ENCODE measurements at regions not wholly inside any gene's neighbourhood (a gene's known extent, or its start where the extent isn't known, plus 50 kb on each side); places are given as distances from the start of the nearest gene placed in this dataset.

- intact Hi-C loops (cut with micrococcal nuclease) = no loop called here
- no peak for TF ChIP-seq CTCF (IDR thresholded peaks at IDR 0.05; ENCODE audit: unreplicated experiment)
- Mint-ChIP-seq H3K4me3 (ENCODE audit: unreplicated experiment) (no peak overlapping the region), H3K27me3 (ENCODE audit: insufficient read depth, unreplicated experiment) (no peaks in the 10 kb centered on the region), H3K36me3 (ENCODE audit: insufficient read depth, unreplicated experiment) (no peaks in the 10 kb centered on the region), H3K4me1 (ENCODE audit: insufficient read depth, unreplicated experiment) (no peaks in the 10 kb centered on the region), H3K27ac (ENCODE audit: low read depth, unreplicated experiment) (no peak overlapping the region), H3K9me3 (ENCODE audit: unreplicated experiment) (no peaks in the 10 kb centered on the region)
- DNase-seq (ENCODE audit: unreplicated experiment) = no peak
- ChIA-PET CTCF (no interaction called here), POLR2A (interaction anchor here (0.8 kb wide), 1 partner anchor 13 kb away, joined by 3 read pairs; no protein-coding TSS in a partner anchor)
- no TSS peak for BruUV-seq (replicated peaks)
Observed at GRCh38 chr14:36465178-36465577, 54.9 kb downstream of the NKX2-1 start.

- Mint-ChIP-seq H3K4me1 (ENCODE audit: insufficient read depth, unreplicated experiment) (no peaks in the 10 kb centered on the region), H3K27me3 (ENCODE audit: insufficient read depth, unreplicated experiment) (no peaks in the 10 kb centered on the region), H3K36me3 (ENCODE audit: insufficient read depth, unreplicated experiment) (no peaks in the 10 kb centered on the region), H3K27ac (ENCODE audit: low read depth, unreplicated experiment) (no peak overlapping the region), H3K4me3 (ENCODE audit: unreplicated experiment) (no peak overlapping the region), H3K9me3 (ENCODE audit: unreplicated experiment) (no peaks in the 10 kb centered on the region)
- DNase-seq (ENCODE audit: unreplicated experiment) = no peak
- no TSS peak for BruUV-seq (replicated peaks)
- ChIA-PET POLR2A (interaction anchor here (1.0 kb wide), 1 partner anchor 18 kb away, joined by 3 read pairs; no protein-coding TSS in a partner anchor), CTCF (interaction anchor here (0.6 kb wide), 1 partner anchor 28 kb away, joined by 3 read pairs; no protein-coding TSS in a partner anchor)
- intact Hi-C loops (cut with micrococcal nuclease) = no loop called here
- no peak for TF ChIP-seq CTCF (IDR thresholded peaks at IDR 0.05; ENCODE audit: unreplicated experiment)
Observed at GRCh38 chr14:36462890-36463289, 57.1 kb downstream of the NKX2-1 start.

GRCh38 chr14:36455241-36455627 lies 64.8 kb downstream of the NKX2-1 start:
- no peaks in the 10 kb centered on the region for H3K36me3 Mint-ChIP-seq (ENCODE audit: insufficient read depth, unreplicated experiment)
- ChIA-PET POLR2A (no interaction called here), CTCF (no interaction called here)
- intact Hi-C loops (cut with micrococcal nuclease) = no loop called here
- no TSS peak for BruUV-seq (replicated peaks)
- no peaks in the 10 kb centered on the region for H3K9me3 Mint-ChIP-seq (ENCODE audit: unreplicated experiment)
- H3K4me1 Mint-ChIP-seq (ENCODE audit: insufficient read depth, unreplicated experiment) = no peaks in the 10 kb centered on the region
- no peak for TF ChIP-seq CTCF (IDR thresholded peaks at IDR 0.05; ENCODE audit: unreplicated experiment)
- H3K4me3 Mint-ChIP-seq (ENCODE audit: unreplicated experiment) = no peak overlapping the region
- H3K27me3 Mint-ChIP-seq (ENCODE audit: insufficient read depth, unreplicated experiment) = no peaks in the 10 kb centered on the region
- DNase-seq (ENCODE audit: unreplicated experiment) = no peak
- no peak overlapping the region for H3K27ac Mint-ChIP-seq (ENCODE audit: low read depth, unreplicated experiment)

- no peak overlapping the region for H3K27ac Mint-ChIP-seq (ENCODE audit: low read depth, unreplicated experiment)
- no peaks in the 10 kb centered on the region for H3K27me3 Mint-ChIP-seq (ENCODE audit: insufficient read depth, unreplicated experiment)
- ChIA-PET POLR2A (no interaction called here), CTCF (no interaction called here)
- H3K36me3 Mint-ChIP-seq (ENCODE audit: insufficient read depth, unreplicated experiment) = no peaks in the 10 kb centered on the region
- BruUV-seq (replicated peaks) = no TSS peak
- TF ChIP-seq CTCF (IDR thresholded peaks at IDR 0.05; ENCODE audit: unreplicated experiment) = no peak
- no peaks in the 10 kb centered on the region for H3K4me1 Mint-ChIP-seq (ENCODE audit: insufficient read depth, unreplicated experiment)
- no peak overlapping the region for H3K4me3 Mint-ChIP-seq (ENCODE audit: unreplicated experiment)
- H3K9me3 Mint-ChIP-seq (ENCODE audit: unreplicated experiment) = no peaks in the 10 kb centered on the region
- intact Hi-C loops (cut with micrococcal nuclease) = no loop called here
- no peak for DNase-seq (ENCODE audit: unreplicated experiment)
Observed at GRCh38 chr14:36454599-36455240, 65.3 kb downstream of the NKX2-1 start.

Data from MCF 10A (cell line).